Ishikawa (cell line): ENCODE measurements at regions not wholly inside any gene's neighbourhood (a gene's known extent, or its start where the extent isn't known, plus 50 kb on each side); places are given as distances from the start of the nearest gene placed in this dataset.

Source experiments
- CEBPB ChIP-seq: IDR thresholded peaks from 2 replicates; pipeline ENCODE4 v1.6.1; 2012
- CREB1 ChIP-seq: IDR thresholded peaks from 2 replicates; pipeline ENCODE4 v1.6.1; 2012; ENCODE audit warnings: low read depth
- EGR1 ChIP-seq: IDR thresholded peaks from 2 replicates; pipeline ENCODE4 v1.6.1; 2012
- EP300 ChIP-seq: IDR thresholded peaks from 2 replicates; pipeline ENCODE4 v1.6.1; 2012; ENCODE audit warnings: borderline replicate concordance
- FOXM1 ChIP-seq: IDR thresholded peaks from 2 replicates; pipeline ENCODE4 v1.6.1; 2012; ENCODE audit warnings: low read depth, borderline replicate concordance
- NFIC ChIP-seq: IDR thresholded peaks from 2 replicates; pipeline ENCODE4 v1.6.1; 2012
- RAD21 ChIP-seq: IDR thresholded peaks from 2 replicates; pipeline ENCODE4 v1.6.1; 2012; ENCODE audit warnings: low read depth
- TAF1 ChIP-seq: IDR thresholded peaks from 2 replicates; pipeline ENCODE4 v1.6.1; 2012; ENCODE audit warnings: low read depth, mild to moderate bottlenecking
- TCF12 ChIP-seq: IDR thresholded peaks from 2 replicates; pipeline ENCODE4 v1.6.1; 2012; ENCODE audit warnings: low read depth
- TEAD4 ChIP-seq: IDR thresholded peaks from 2 replicates; pipeline ENCODE4 v1.6.1; 2012
- YY1 ChIP-seq: IDR thresholded peaks from 2 replicates; pipeline ENCODE4 v1.6.1; 2012; ENCODE audit warnings: low read depth
- ZBTB7A ChIP-seq: IDR thresholded peaks from 2 replicates; pipeline ENCODE4 v1.6.1; 2012; ENCODE audit warnings: low read depth
- TF ChIP-seq, protein P1 (sequence below): IDR thresholded peaks from 2 replicates; pipeline ENCODE4 v1.6.1; 2012
- TF ChIP-seq, protein P2 (sequence below): IDR thresholded peaks from 2 replicates; pipeline ENCODE4 v1.6.1; 2012; ENCODE audit warnings: low read depth, mild to moderate bottlenecking
- TF ChIP-seq, protein P3 (sequence below): IDR thresholded peaks from 2 replicates; pipeline ENCODE4 v1.6.1; 2012

DNA sequence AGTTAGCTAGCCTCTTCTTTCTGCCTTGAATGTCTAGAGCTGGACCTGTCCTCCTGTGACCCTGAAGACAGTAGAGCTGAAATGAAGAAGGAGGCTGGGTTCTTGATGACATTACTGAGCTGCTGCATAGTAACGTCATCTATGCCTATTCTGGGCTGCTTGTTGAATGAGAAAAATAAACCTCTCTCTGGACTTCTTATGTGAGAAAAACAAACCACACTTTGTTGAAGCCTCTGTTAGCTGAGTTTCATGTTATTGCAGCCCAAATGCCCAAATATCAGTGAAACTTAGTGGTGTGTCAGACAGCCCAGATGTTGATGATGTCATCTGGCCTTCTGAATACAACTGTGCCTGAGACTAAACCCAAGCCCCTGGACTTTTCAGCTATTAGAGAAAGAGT is 67.0 kb upstream of the MAX start:
- TF ChIP-seq TAF1: no peak
- no peak for TF ChIP-seq NFIC
- no peak for TF ChIP-seq TEAD4
- TF ChIP-seq, protein P1, sequence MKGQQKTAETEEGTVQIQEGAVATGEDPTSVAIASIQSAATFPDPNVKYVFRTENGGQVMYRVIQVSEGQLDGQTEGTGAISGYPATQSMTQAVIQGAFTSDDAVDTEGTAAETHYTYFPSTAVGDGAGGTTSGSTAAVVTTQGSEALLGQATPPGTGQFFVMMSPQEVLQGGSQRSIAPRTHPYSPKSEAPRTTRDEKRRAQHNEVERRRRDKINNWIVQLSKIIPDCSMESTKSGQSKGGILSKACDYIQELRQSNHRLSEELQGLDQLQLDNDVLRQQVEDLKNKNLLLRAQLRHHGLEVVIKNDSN: no peak
- TF ChIP-seq TCF12: no peak
- no peak for TF ChIP-seq CREB1
- TF ChIP-seq CEBPB: no peak
- TF ChIP-seq FOXM1: no peak
- TF ChIP-seq EP300: no peak
- TF ChIP-seq RAD21: no peak
- TF ChIP-seq EGR1: no peak
- TF ChIP-seq, protein P2, sequence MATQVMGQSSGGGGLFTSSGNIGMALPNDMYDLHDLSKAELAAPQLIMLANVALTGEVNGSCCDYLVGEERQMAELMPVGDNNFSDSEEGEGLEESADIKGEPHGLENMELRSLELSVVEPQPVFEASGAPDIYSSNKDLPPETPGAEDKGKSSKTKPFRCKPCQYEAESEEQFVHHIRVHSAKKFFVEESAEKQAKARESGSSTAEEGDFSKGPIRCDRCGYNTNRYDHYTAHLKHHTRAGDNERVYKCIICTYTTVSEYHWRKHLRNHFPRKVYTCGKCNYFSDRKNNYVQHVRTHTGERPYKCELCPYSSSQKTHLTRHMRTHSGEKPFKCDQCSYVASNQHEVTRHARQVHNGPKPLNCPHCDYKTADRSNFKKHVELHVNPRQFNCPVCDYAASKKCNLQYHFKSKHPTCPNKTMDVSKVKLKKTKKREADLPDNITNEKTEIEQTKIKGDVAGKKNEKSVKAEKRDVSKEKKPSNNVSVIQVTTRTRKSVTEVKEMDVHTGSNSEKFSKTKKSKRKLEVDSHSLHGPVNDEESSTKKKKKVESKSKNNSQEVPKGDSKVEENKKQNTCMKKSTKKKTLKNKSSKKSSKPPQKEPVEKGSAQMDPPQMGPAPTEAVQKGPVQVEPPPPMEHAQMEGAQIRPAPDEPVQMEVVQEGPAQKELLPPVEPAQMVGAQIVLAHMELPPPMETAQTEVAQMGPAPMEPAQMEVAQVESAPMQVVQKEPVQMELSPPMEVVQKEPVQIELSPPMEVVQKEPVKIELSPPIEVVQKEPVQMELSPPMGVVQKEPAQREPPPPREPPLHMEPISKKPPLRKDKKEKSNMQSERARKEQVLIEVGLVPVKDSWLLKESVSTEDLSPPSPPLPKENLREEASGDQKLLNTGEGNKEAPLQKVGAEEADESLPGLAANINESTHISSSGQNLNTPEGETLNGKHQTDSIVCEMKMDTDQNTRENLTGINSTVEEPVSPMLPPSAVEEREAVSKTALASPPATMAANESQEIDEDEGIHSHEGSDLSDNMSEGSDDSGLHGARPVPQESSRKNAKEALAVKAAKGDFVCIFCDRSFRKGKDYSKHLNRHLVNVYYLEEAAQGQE: no peak
- TF ChIP-seq ZBTB7A: no peak
- TF ChIP-seq, protein P3, sequence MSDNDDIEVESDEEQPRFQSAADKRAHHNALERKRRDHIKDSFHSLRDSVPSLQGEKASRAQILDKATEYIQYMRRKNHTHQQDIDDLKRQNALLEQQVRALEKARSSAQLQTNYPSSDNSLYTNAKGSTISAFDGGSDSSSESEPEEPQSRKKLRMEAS: no peak
- TF ChIP-seq YY1: no peak

DNA sequence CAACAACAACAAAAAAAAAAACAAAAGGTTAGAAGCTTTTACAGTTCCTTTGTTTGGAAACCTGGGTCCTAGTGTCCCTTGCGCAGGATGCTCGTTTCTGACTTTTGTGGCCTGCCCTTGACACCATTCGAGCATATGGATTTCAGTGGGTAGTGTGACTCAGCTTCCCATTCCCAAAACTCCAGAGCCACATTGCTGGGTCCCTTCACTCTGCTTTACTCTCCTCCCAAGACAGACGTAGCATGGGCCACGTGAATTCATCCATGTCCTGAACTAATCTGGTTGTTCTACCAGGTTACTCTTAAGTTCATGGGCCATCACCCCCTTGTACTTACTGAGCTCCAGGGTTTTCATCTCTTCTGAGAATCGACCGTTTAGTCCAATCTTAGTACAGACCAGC is 68.0 kb upstream of the MAX start:
- no peak for TF ChIP-seq RAD21

DNA sequence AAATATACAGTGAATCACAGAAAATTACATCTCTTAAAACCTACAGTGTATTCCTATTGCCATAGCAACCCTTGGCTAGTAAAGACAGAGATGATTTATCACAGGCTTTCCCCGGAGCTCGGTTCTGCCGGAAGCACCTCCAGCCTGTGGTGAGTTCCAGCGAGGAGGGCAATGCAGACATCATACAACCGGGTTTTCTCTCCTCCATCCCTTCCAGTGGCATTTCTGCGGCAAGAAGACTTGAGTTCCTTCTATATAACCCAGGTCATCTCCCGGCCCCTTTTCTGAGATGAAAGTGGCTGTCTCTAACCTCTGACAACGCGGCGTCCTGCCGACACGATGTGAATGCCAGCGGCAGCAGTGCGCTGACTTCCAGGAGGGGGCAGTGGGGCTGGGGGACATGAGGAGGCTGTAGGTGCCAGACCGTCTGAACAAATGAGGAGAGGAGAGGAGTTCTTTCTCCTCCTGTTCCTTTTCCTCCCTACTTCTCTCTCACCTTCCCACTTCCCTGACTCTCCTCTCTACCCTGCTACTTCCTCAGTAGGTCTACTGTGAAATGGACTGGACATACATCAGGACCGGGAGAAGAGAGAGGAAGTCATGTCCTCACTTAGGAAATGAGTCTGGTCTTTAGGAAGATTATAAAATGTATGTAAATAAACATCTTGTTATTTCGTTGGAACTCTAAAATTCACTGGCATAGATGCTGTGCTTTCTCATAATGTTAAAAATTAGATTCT is 68.6 kb upstream of the MAX start:
- TF ChIP-seq NFIC (no peak), EP300 (no peak), RAD21 (no peak), CREB1 (no peak), EGR1 (no peak), FOXM1 (no peak)
- TF ChIP-seq, protein P1: no peak
- TF ChIP-seq, protein P3: no peak
- TF ChIP-seq, protein P2: no peak

DNA sequence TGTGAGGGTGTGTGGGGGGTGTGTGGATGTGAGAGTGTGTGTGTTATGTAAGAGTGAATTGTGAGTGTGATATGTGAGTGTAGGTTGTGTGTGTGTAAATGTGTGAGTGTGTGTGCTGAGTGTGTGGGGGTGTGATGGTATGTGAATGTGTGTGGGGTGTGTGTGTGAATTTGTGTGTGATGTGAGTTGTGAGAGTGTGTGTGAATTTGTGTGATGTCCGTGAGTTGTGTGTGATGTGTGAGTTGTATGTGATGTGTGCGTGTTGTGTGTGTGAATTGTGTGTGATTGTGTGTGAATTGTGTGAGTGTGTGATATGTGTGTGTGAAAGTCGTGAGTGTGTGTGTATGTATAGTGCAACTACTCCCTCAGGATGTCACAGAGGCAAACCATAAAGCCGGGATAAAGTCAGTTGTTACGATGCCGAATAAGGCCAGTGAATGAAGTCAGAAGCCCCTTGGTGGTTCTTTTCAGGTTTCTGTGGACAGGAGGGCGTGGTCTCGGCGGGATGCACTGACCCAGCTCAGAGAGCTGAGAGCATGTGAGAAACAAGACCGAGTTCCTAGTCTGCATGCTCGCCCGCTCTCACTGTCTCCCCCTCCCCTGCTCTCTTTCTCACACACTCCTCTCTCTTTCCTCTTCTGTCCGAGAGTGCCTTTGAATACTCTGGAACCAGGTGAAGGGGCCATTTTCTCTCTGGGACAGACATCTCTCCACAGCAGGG is 71.8 kb upstream of the MAX start:
- no peak for TF ChIP-seq YY1
- no peak for TF ChIP-seq CEBPB
- TF ChIP-seq, protein P1: no peak
- no peak for TF ChIP-seq CREB1
- TF ChIP-seq TAF1: no peak
- TF ChIP-seq TCF12: no peak
- TF ChIP-seq, protein P2: no peak
- no peak for TF ChIP-seq NFIC
- TF ChIP-seq EGR1: no peak
- no peak for TF ChIP-seq EP300
- TF ChIP-seq TEAD4: no peak
- TF ChIP-seq, protein P3: no peak
- TF ChIP-seq RAD21: no peak
- no peak for TF ChIP-seq FOXM1
- no peak for TF ChIP-seq ZBTB7A
